ENCODE measurements at regions not wholly inside any gene's neighbourhood (a gene's known extent, or its start where the extent isn't known, plus 50 kb on each side); places are given as distances from the start of the nearest gene placed in this dataset.

DNA sequence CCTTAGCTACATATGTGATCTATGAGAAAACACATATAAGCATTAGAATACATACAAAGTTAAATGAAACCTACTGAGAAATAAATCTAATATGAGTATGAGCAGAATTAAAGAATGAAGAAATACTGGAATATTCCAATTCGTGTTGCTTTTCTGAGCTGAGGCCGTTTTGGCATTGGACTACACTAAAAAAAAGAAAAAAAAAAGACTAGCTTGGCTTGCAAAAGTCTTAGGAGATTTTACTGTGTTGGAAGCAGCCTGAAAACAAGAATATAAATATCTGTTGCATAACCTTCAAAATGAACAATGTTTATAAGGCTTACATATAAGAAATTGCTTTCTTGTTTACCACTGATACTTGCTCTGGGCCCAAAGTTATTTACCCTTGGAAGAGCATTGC is 562.8 kb downstream of the TMEM182 start:
- Histone ChIP-seq H3K4me1 (ENCODE audit: control insufficient read depth in 2 of 3, insufficient read depth in 2 of 3, low read depth in 1 of 3, low read length in 3 of 3) (no peaks in the 10 kb centered on the region), H3K27me3 (ENCODE audit: control insufficient read depth, insufficient read depth, low read length) (no peaks in the 10 kb centered on the region), H3K9ac (ENCODE audit: low read length in 3 of 3) (no peak overlapping the region), H3K27ac (ENCODE audit: low read depth in 2 of 2, low read length in 2 of 2) (no peak overlapping the region), H3K4me3 (ENCODE audit: low read length in 3 of 3) (no peak overlapping the region), H3K36me3 (ENCODE audit: control insufficient read depth in 2 of 3, insufficient read depth in 3 of 3, low read length in 3 of 3) (no peaks in the 10 kb centered on the region), H3K9me3 (ENCODE audit: control insufficient read depth in 2 of 3, insufficient read depth in 1 of 3, low read length in 3 of 3) (no peaks in the 10 kb centered on the region)
- DNase-seq (no peak), FAIRE-seq (no peak)
- TF ChIP-seq, protein P1, sequence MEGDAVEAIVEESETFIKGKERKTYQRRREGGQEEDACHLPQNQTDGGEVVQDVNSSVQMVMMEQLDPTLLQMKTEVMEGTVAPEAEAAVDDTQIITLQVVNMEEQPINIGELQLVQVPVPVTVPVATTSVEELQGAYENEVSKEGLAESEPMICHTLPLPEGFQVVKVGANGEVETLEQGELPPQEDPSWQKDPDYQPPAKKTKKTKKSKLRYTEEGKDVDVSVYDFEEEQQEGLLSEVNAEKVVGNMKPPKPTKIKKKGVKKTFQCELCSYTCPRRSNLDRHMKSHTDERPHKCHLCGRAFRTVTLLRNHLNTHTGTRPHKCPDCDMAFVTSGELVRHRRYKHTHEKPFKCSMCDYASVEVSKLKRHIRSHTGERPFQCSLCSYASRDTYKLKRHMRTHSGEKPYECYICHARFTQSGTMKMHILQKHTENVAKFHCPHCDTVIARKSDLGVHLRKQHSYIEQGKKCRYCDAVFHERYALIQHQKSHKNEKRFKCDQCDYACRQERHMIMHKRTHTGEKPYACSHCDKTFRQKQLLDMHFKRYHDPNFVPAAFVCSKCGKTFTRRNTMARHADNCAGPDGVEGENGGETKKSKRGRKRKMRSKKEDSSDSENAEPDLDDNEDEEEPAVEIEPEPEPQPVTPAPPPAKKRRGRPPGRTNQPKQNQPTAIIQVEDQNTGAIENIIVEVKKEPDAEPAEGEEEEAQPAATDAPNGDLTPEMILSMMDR (IDR thresholded peaks at IDR 0.05; ENCODE audit: borderline replicate concordance, extremely low read depth, insufficient read depth), result no peak
- intact Hi-C loops (cut with DNase I), result no loop called here

DNA sequence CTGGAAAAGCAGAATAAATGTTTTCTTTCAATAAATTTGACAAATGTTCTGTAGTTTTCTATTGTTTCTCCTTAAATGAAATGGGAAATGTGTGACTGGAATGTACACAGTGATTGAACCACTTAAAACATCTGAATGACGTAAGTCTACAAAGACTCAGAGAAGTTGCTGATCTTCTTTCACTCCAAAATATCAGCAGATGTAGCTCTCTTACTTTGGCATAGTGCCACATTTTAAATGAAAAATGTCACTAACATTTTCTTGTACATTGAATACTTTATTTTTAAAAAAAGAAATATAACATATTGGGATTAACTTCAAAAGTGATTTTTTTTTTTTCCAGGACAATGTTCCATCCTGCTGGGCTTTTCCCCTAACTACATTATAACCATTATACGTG is 565.6 kb downstream of the TMEM182 start:
- H3K27me3 ChIP-seq (ENCODE audit: control insufficient read depth, insufficient read depth, low read length), result no peaks in the 10 kb centered on the region
- no peak for DNase-seq
- H3K9me3 ChIP-seq (ENCODE audit: control insufficient read depth in 2 of 3, insufficient read depth in 1 of 3, low read length in 3 of 3), result no peaks in the 10 kb centered on the region
- no peak for FAIRE-seq
- no peaks in the 10 kb centered on the region for H3K4me1 ChIP-seq (ENCODE audit: control insufficient read depth in 2 of 3, insufficient read depth in 2 of 3, low read depth in 1 of 3, low read length in 3 of 3)
- no peak overlapping the region for H3K9ac ChIP-seq (ENCODE audit: low read length in 3 of 3)
- H3K27ac ChIP-seq (ENCODE audit: low read depth in 2 of 2, low read length in 2 of 2), result no peak overlapping the region
- H3K36me3 ChIP-seq (ENCODE audit: control insufficient read depth in 2 of 3, insufficient read depth in 3 of 3, low read length in 3 of 3), result no peaks in the 10 kb centered on the region
- intact Hi-C loops (cut with DNase I), result no loop called here
- TF ChIP-seq, protein P1 (IDR thresholded peaks at IDR 0.05; ENCODE audit: borderline replicate concordance, extremely low read depth, insufficient read depth), result no peak
- H3K4me3 ChIP-seq (ENCODE audit: low read length in 3 of 3), result no peak overlapping the region

DNA sequence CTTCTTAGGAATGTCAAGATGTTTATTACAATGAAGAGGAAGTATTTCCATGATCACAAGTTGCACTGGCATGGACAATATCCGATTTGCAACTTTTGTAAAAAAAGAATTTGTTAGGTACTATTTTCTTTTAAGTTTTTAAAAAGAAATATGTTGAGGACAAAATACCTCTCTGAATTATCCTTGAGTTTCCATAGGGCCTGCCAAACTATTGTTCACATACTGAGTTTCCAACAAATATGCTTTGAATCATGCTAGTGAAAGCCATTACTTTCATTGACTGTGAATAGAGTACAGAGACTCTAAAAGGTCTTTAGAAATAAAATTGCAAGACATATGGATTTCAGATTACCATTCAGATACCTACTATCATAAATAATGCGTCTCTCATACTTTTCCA is 566.1 kb downstream of the TMEM182 start:
- Histone ChIP-seq H3K9me3 (ENCODE audit: control insufficient read depth in 2 of 3, insufficient read depth in 1 of 3, low read length in 3 of 3) (no peaks in the 10 kb centered on the region), H3K4me1 (ENCODE audit: control insufficient read depth in 2 of 3, insufficient read depth in 2 of 3, low read depth in 1 of 3, low read length in 3 of 3) (no peaks in the 10 kb centered on the region)

DNA sequence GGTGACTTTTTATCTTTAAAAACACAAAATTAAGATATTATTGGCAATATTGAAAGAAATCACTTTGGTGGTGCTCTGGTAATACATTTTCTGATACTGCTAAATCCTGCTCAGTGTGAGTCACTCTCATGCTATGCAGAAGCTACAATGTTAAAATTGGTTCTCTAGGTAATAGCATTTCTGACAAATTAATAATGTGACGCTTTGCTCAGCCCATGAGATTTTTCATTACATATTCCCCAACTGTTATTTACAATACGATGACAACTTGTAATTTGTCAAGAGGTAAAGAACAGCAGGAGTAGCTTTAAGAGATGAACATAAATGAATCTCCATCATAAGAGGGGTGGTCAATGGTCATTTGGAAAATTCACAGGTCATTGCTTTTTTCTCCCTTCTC is 573.6 kb downstream of the TMEM182 start:
- FAIRE-seq, result no peak
- no peaks in the 10 kb centered on the region for H3K9me3 ChIP-seq (ENCODE audit: control insufficient read depth in 2 of 3, insufficient read depth in 1 of 3, low read length in 3 of 3)
- intact Hi-C loops (cut with DNase I), result no loop called here
- no peak overlapping the region for H3K9ac ChIP-seq (ENCODE audit: low read length in 3 of 3)
- H3K36me3 ChIP-seq (ENCODE audit: control insufficient read depth in 2 of 3, insufficient read depth in 3 of 3, low read length in 3 of 3), result no peaks in the 10 kb centered on the region
- DNase-seq, result no peak
- H3K27ac ChIP-seq (ENCODE audit: low read depth in 2 of 2, low read length in 2 of 2), result no peak overlapping the region
- H3K27me3 ChIP-seq (ENCODE audit: control insufficient read depth, insufficient read depth, low read length), result no peaks in the 10 kb centered on the region
- no peak overlapping the region for H3K4me3 ChIP-seq (ENCODE audit: low read length in 3 of 3)
- H3K4me1 ChIP-seq (ENCODE audit: control insufficient read depth in 2 of 3, insufficient read depth in 2 of 3, low read depth in 1 of 3, low read length in 3 of 3), result no peaks in the 10 kb centered on the region
- TF ChIP-seq, protein P1 (IDR thresholded peaks at IDR 0.05; ENCODE audit: borderline replicate concordance, extremely low read depth, insufficient read depth), result no peak

More for the DNA sequence above, 566.1 kb downstream of the TMEM182 start:
- Histone ChIP-seq H3K36me3 (ENCODE audit: control insufficient read depth in 2 of 3, insufficient read depth in 3 of 3, low read length in 3 of 3) (no peaks in the 10 kb centered on the region), H3K4me3 (ENCODE audit: low read length in 3 of 3) (no peak overlapping the region), H3K9ac (ENCODE audit: low read length in 3 of 3) (no peak overlapping the region), H3K27ac (ENCODE audit: low read depth in 2 of 2, low read length in 2 of 2) (no peak overlapping the region), H3K27me3 (ENCODE audit: control insufficient read depth, insufficient read depth, low read length) (no peaks in the 10 kb centered on the region)
- TF ChIP-seq, protein P1 (IDR thresholded peaks at IDR 0.05; ENCODE audit: borderline replicate concordance, extremely low read depth, insufficient read depth), result no peak
- intact Hi-C loops (cut with DNase I), result no loop called here
- no peak for DNase-seq
- FAIRE-seq, result no peak

Measured in kidney (tissue), 13 donors.